Tibial artery (tissue), 4 donors: ENCODE measurements at regions not wholly inside any gene's neighbourhood (a gene's known extent, or its start where the extent isn't known, plus 50 kb on each side); places are given as distances from the start of the nearest gene placed in this dataset.
"Not testable (repeated sequence)": the region's sequence is repeated elsewhere in the genome, so short reads cannot be mapped to it uniquely, and the experiment has no call there.

Experiments
- DNase-seq, 2 donors: peaks; one replicate each; pipeline ENCODE4 v3.0.0-alpha.2; 2019
- H3K27ac ChIP-seq, 2 donors: fragments of 200-600 bp; sonication (generic) in 1 of 2; 1 replicate in 1 of 2; 2 replicates in 1 of 2; pipeline ENCODE4 v1.5.1; 2018 to 2019; ENCODE audit warnings: mild to moderate bottlenecking in 1 of 2
- H3K27me3 ChIP-seq, 2 donors: fragments of 200-600 bp; sonication (generic) in 1 of 2; one replicate each; pipeline versions ENCODE4 v1.5.1 to v1.6.0; 2016 to 2019
- H3K36me3 ChIP-seq, 3 donors: fragments of 200-600 bp; sonication (generic) in 2 of 3; one replicate each; pipeline ENCODE4 v1.5.1; 2016 to 2019; ENCODE audit warnings: mild to moderate bottlenecking in 2 of 3
- H3K4me1 ChIP-seq, 4 donors: fragments of 200-600 bp; sonication (generic) in 2 of 4; 1 replicate in 3 of 4; 2 replicates in 1 of 4; pipeline ENCODE4 v1.5.1; 2016 to 2019
- H3K4me3 ChIP-seq, 2 donors: fragments of 200-600 bp; sonication (generic) in 1 of 2; 1 replicate in 1 of 2; 2 replicates in 1 of 2; pipeline ENCODE4 v1.5.1; 2018 to 2019; ENCODE audit warnings: mild to moderate bottlenecking in 2 of 2
- H3K9me3 ChIP-seq, 3 donors: fragments of 200-600 bp; sonication (generic) in 1 of 3; one replicate each; pipeline ENCODE4 v1.5.1; 2016 to 2019
- CTCF ChIP-seq, 2 experiments: fragments of 200-600 bp in 1 of 2; fragments of 450-650 bp in 1 of 2; IDR thresholded peaks; one replicate each; pipeline ENCODE4 v1.5.1; 2017 to 2019; ENCODE audit warnings: antibody characterized with exemption in 2 of 2, mild to moderate bottlenecking in 1 of 2, moderate library complexity in 1 of 2
- intact Hi-C: fragments of 100-400 bp; cut with DNase I; formaldehyde crosslinking; loops from one replicate; pipeline ENCODE4 v1.15.0; 2023; ENCODE audit warnings: low total_unique reads

GRCh38 chr5:27854243-27854852, 816.0 kb upstream of the CDH9 start:
- intact Hi-C loops: no loop called here
- no peak overlapping the region for H3K27ac ChIP-seq
- H3K4me1 ChIP-seq: no peaks in the 10 kb centered on the region
- no peak overlapping the region for H3K4me3 ChIP-seq
- H3K9me3 ChIP-seq: no peaks in the 10 kb centered on the region
- no peaks in the 10 kb centered on the region for H3K27me3 ChIP-seq
- no peak for TF ChIP-seq CTCF (IDR thresholded peaks at IDR 0.05)
- no peaks in the 10 kb centered on the region for H3K36me3 ChIP-seq
- no peak for DNase-seq

- no peak overlapping the region for H3K4me3 ChIP-seq
- no peaks in the 10 kb centered on the region for H3K36me3 ChIP-seq
- H3K27ac ChIP-seq: no peak overlapping the region
- intact Hi-C loops: no loop called here
- no peaks in the 10 kb centered on the region for H3K27me3 ChIP-seq
- H3K4me1 ChIP-seq: no peaks in the 10 kb centered on the region
- no peaks in the 10 kb centered on the region for H3K9me3 ChIP-seq
- no peak for TF ChIP-seq CTCF (IDR thresholded peaks at IDR 0.05)
- DNase-seq: no peak
Measured at GRCh38 chr5:27845248-27845647, 806.9 kb upstream of the CDH9 start.

GRCh38 chr5:27836704-27837103, 798.3 kb upstream of the CDH9 start:
- H3K27ac ChIP-seq, intact Hi-C loops, H3K36me3 ChIP-seq, H3K4me1 ChIP-seq, H3K9me3 ChIP-seq, H3K4me3 ChIP-seq, DNase-seq, H3K27me3 ChIP-seq: not testable (repeated sequence)

GRCh38 chr5:27832886-27833285, 794.5 kb upstream of the CDH9 start:
- TF ChIP-seq CTCF (IDR thresholded peaks at IDR 0.05): no peak
- DNase-seq: no peak
- intact Hi-C loops: no loop called here
- H3K27me3 ChIP-seq: no peaks in the 10 kb centered on the region
- no peak overlapping the region for H3K27ac ChIP-seq
- no peaks in the 10 kb centered on the region for H3K4me1 ChIP-seq
- H3K4me3 ChIP-seq: no peak overlapping the region
- H3K9me3 ChIP-seq: no peaks in the 10 kb centered on the region
- no peaks in the 10 kb centered on the region for H3K36me3 ChIP-seq

GRCh38 chr5:27830546-27830945, 792.2 kb upstream of the CDH9 start:
- H3K27ac ChIP-seq: no peak overlapping the region
- H3K27me3 ChIP-seq: no peaks in the 10 kb centered on the region
- intact Hi-C loops: no loop called here
- no peak for TF ChIP-seq CTCF (IDR thresholded peaks at IDR 0.05)
- no peaks in the 10 kb centered on the region for H3K36me3 ChIP-seq
- no peak for DNase-seq
- no peak overlapping the region for H3K4me3 ChIP-seq
- H3K9me3 ChIP-seq: no peaks in the 10 kb centered on the region
- H3K4me1 ChIP-seq: no peaks in the 10 kb centered on the region

- Histone ChIP-seq H3K4me1 (no peaks in the 10 kb centered on the region), H3K27me3 (no peaks in the 10 kb centered on the region), H3K27ac (no peak overlapping the region), H3K9me3 (no peaks in the 10 kb centered on the region), H3K36me3 (no peaks in the 10 kb centered on the region), H3K4me3 (no peak overlapping the region)
- TF ChIP-seq CTCF (IDR thresholded peaks at IDR 0.05): no peak
- intact Hi-C loops: no loop called here
- DNase-seq: no peak
Measured at GRCh38 chr5:27821681-27822080, 783.3 kb upstream of the CDH9 start.
